Mesothelial cell of epicardium (in vitro differentiated cells): ENCODE measurements at regions not wholly inside any gene's neighbourhood (a gene's known extent, or its start where the extent isn't known, plus 50 kb on each side); places are given as distances from the start of the nearest gene placed in this dataset.

Source experiments
- DNase-seq, 2 experiments: peaks; one replicate each; pipeline ENCODE4 v3.0.0; 2021; ENCODE audit warnings: low spot score in 2 of 2; ENCODE audit not compliant: unreplicated experiment in 2 of 2
- H3K27ac Mint-ChIP-seq: 2 replicates; pipeline ENCODE4 v1.8.0; 2021; ENCODE audit warnings: mixed read lengths
- H3K27me3 Mint-ChIP-seq: 2 replicates; pipeline ENCODE4 v1.8.0; 2021; ENCODE audit warnings: low read depth, mixed read lengths
- H3K36me3 Mint-ChIP-seq: 2 replicates; pipeline ENCODE4 v1.8.0; 2021; ENCODE audit warnings: mixed read lengths
- H3K4me1 Mint-ChIP-seq: 2 replicates; pipeline ENCODE4 v1.8.0; 2021; ENCODE audit warnings: mixed read lengths
- H3K4me3 Mint-ChIP-seq: 2 replicates; pipeline ENCODE4 v1.8.0; 2021; ENCODE audit warnings: mild to moderate bottlenecking, moderate library complexity, mixed read lengths
- H3K9me3 Mint-ChIP-seq: 2 replicates; pipeline ENCODE4 v1.8.0; 2021; ENCODE audit warnings: mixed read lengths
- CTCF ChIP-seq: fragments of 200-600 bp; sonication (generic); IDR thresholded peaks from one replicate; pipeline ENCODE4 v1.5.0; 2021; ENCODE audit warnings: antibody characterized with exemption; ENCODE audit not compliant: unreplicated experiment

DNA sequence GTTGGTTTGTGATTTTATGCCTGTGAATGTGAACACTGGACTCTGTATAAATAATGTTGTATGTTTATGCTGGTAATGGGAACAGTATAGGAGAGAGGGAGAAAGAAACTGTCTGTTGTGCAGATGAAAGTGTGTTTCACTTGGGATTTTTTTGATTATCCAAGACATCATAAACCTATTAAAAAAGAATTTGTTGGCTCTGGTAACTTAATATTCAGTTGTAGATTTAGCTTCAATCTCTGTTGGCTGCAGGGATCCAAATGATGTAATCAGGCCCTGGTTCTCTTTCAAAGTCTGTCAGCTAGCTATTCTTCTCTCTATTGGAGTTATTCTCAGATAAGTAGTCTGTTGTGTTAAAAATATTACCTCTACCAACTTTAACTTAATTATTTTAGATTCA lies 168.8 kb upstream of the RHOBTB1 start:
- no peaks in the 10 kb centered on the region for H3K27me3 Mint-ChIP-seq
- no peak for DNase-seq
- H3K4me1 Mint-ChIP-seq: peaks cover 4% of the 10 kb centered on the region
- no peak overlapping the region for H3K27ac Mint-ChIP-seq
- no peak for TF ChIP-seq CTCF
- peaks cover 6% of the 10 kb centered on the region for H3K9me3 Mint-ChIP-seq
- no peaks in the 10 kb centered on the region for H3K36me3 Mint-ChIP-seq
- H3K4me3 Mint-ChIP-seq: no peak overlapping the region

DNA sequence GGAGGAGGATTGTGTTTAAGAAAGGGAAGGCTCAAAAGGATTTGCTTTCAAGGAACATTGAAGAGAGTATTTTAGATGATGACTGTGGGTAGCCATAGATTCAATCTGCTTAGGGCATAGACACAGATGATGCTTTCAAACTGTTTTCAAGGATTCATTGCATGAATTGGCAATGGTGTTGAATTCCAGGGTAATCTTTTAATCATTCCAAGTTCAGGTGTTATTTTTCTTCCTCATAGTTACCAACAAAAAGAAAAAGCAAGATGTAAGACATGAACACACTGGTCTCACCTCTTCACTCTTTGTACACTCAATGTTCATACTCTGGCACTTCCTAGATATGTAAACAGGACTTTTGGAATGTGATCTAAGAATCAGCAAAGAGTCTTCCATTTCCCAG lies 167.0 kb upstream of the RHOBTB1 start:
- Mint-ChIP-seq H3K9me3 (peaks cover 6% of the 10 kb centered on the region), H3K4me3 (no peak overlapping the region), H3K4me1 (peaks cover 4% of the 10 kb centered on the region), H3K27me3 (peaks cover 2% of the 10 kb centered on the region), H3K36me3 (no peaks in the 10 kb centered on the region), H3K27ac (no peak overlapping the region)
- no peak for DNase-seq
- TF ChIP-seq CTCF: no peak

GRCh38 chr10:61110188-61110844 lies 166.3 kb upstream of the RHOBTB1 start:
- DNase-seq: no peak
- Mint-ChIP-seq H3K36me3 (no peaks in the 10 kb centered on the region), H3K27ac (no peak overlapping the region), H3K4me1 (peaks cover 4% of the 10 kb centered on the region), H3K4me3 (no peak overlapping the region), H3K27me3 (peaks cover 2% of the 10 kb centered on the region), H3K9me3 (peaks cover 6% of the 10 kb centered on the region)
- TF ChIP-seq CTCF: no peak

- DNase-seq: no peak
- no peak for TF ChIP-seq CTCF
- Mint-ChIP-seq H3K27me3 (peaks cover 2% of the 10 kb centered on the region), H3K9me3 (peaks cover 6% of the 10 kb centered on the region), H3K4me1 (peaks cover 4% of the 10 kb centered on the region), H3K36me3 (no peaks in the 10 kb centered on the region), H3K4me3 (no peak overlapping the region), H3K27ac (no peak overlapping the region)
These were observed 164.9 kb upstream of the RHOBTB1 start for GRCh38 chr10:61108915-61109314.

- H3K9me3 Mint-ChIP-seq: peaks cover 4% of the 10 kb centered on the region
- no peaks in the 10 kb centered on the region for H3K36me3 Mint-ChIP-seq
- TF ChIP-seq CTCF: no peak
- peaks cover 20% of the 10 kb centered on the region for H3K4me1 Mint-ChIP-seq
- no peak overlapping the region for H3K4me3 Mint-ChIP-seq
- no peak for DNase-seq
- no peaks in the 10 kb centered on the region for H3K27me3 Mint-ChIP-seq
- no peak overlapping the region for H3K27ac Mint-ChIP-seq
These were observed 156.9 kb upstream of the RHOBTB1 start for GRCh38 chr10:61100887-61101286.

DNA sequence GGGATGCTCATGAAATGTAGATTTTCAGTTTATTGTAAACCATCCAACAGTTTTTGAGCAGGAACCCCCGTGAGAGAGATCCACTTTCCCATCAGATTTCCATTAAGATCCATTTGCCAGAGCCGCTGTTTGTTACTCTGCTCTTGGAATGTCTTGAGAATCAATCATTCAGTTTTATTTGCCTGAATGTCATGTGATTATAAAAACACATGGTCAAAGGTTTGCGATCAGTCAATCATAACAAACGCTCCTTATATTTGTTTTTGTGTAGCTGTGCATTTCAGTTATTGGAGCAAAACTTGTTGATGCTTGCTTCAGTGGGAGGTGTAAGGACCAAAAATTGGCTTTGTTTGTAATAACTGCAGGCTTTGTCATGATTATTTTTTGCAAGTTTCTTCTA lies 155.8 kb upstream of the RHOBTB1 start:
- H3K27me3 Mint-ChIP-seq: no peaks in the 10 kb centered on the region
- H3K4me3 Mint-ChIP-seq: no peak overlapping the region
- H3K27ac Mint-ChIP-seq: no peak overlapping the region
- no peak for DNase-seq
- TF ChIP-seq CTCF: no peak
- peaks cover 9% of the 10 kb centered on the region for H3K9me3 Mint-ChIP-seq
- no peaks in the 10 kb centered on the region for H3K36me3 Mint-ChIP-seq
- H3K4me1 Mint-ChIP-seq: peaks cover 20% of the 10 kb centered on the region
